Calu3 (cell line): ENCODE measurements at regions not wholly inside any gene's neighbourhood (a gene's known extent, or its start where the extent isn't known, plus 50 kb on each side); places are given as distances from the start of the nearest gene placed in this dataset.
A peak's percentile ranks its signal among the peaks of the same experiment; 100 is the strongest.

Source experiments
- BruUV-seq: library from RNA; stranded (reverse); fragments of 400-500 nt; replicated peaks from 2 replicates; lab custom pipeline; 2021; lab: Mats Ljungman, UMichigan
- CTCF ChIA-PET: fragments of 300-600 bp; sonication (Branson Sonifier 250); formaldehyde crosslinking; loops from one replicate; lab custom pipeline; 2022; ENCODE audit warnings: antibody characterized with exemption; lab: Charles Lee
- DNase-seq: peaks from one replicate; pipeline ENCODE4 v3.0.0; 2022
- H3K27ac Mint-ChIP-seq: one replicate; pipeline ENCODE4 v1.8.0; 2022; ENCODE audit warnings: mixed read lengths; ENCODE audit not compliant: unreplicated experiment
- H3K27me3 Mint-ChIP-seq: one replicate; pipeline ENCODE4 v1.8.0; 2022; ENCODE audit warnings: mixed read lengths; ENCODE audit not compliant: unreplicated experiment
- H3K36me3 Mint-ChIP-seq: one replicate; pipeline ENCODE4 v1.8.0; 2022; ENCODE audit warnings: mild to moderate bottlenecking, moderate library complexity, mixed read lengths; ENCODE audit not compliant: insufficient read depth, unreplicated experiment
- H3K4me1 Mint-ChIP-seq: one replicate; pipeline ENCODE4 v1.8.0; 2022; ENCODE audit warnings: mild to moderate bottlenecking, low read depth, mixed read lengths; ENCODE audit not compliant: unreplicated experiment
- H3K4me3 Mint-ChIP-seq: one replicate; pipeline ENCODE4 v1.8.0; 2022; ENCODE audit warnings: mild to moderate bottlenecking, low read depth, moderate library complexity, mixed read lengths; ENCODE audit not compliant: unreplicated experiment
- H3K9me3 Mint-ChIP-seq: one replicate; pipeline ENCODE4 v1.8.0; 2022; ENCODE audit warnings: low read depth, mixed read lengths; ENCODE audit not compliant: unreplicated experiment
- CTCF ChIP-seq: fragments of 200-600 bp; IDR thresholded peaks from one replicate; pipeline ENCODE4 v1.8.0; 2022; ENCODE audit warnings: antibody characterized with exemption; ENCODE audit not compliant: unreplicated experiment
- intact Hi-C: fragments of 100-400 bp; cut with micrococcal nuclease; formaldehyde crosslinking; loops from one replicate; pipeline ENCODE4 v1.10.0; 2022; ENCODE audit not compliant: unreplicated experiment

- no peaks in the 10 kb centered on the region for H3K27me3 Mint-ChIP-seq
- no peaks in the 10 kb centered on the region for H3K9me3 Mint-ChIP-seq
- no peak overlapping the region for H3K4me3 Mint-ChIP-seq
- CTCF ChIA-PET: interaction anchor here (2.5 kb wide), 1 partner anchor 60 kb away, joined by 6 read pairs; no protein-coding TSS in a partner anchor
- peaks cover 36% of the 10 kb centered on the region for H3K4me1 Mint-ChIP-seq
- no peak for TF ChIP-seq CTCF
- peak overlapping the region; percentile 41 for H3K27ac Mint-ChIP-seq
- BruUV-seq: no TSS peak
- no peaks in the 10 kb centered on the region for H3K36me3 Mint-ChIP-seq
- DNase-seq: peak; percentile 70
- intact Hi-C loops: no loop called here
These were observed 164.3 kb upstream of the IL12A start for GRCh38 chr3:159824333-159824732.

- CTCF ChIA-PET: interaction anchor here (0.6 to 2.5 kb wide), 4 partner anchors 59 to 182 kb away, joined by 3 to 6 read pairs (median 4); partner anchors contain the start of gene IL12A
- TF ChIP-seq CTCF: no peak
- peaks cover 36% of the 10 kb centered on the region for H3K4me1 Mint-ChIP-seq
- H3K4me3 Mint-ChIP-seq: no peak overlapping the region
- no TSS peak for BruUV-seq
- no peaks in the 10 kb centered on the region for H3K9me3 Mint-ChIP-seq
- H3K27ac Mint-ChIP-seq: no peak overlapping the region
- intact Hi-C loops: loop anchor here (5.0 kb wide), 1 partner anchor 47 kb away; no protein-coding TSS in a partner anchor
- no peak for DNase-seq
- H3K36me3 Mint-ChIP-seq: no peaks in the 10 kb centered on the region
- no peaks in the 10 kb centered on the region for H3K27me3 Mint-ChIP-seq
These were observed 163.3 kb upstream of the IL12A start for GRCh38 chr3:159825216-159825854.

DNA sequence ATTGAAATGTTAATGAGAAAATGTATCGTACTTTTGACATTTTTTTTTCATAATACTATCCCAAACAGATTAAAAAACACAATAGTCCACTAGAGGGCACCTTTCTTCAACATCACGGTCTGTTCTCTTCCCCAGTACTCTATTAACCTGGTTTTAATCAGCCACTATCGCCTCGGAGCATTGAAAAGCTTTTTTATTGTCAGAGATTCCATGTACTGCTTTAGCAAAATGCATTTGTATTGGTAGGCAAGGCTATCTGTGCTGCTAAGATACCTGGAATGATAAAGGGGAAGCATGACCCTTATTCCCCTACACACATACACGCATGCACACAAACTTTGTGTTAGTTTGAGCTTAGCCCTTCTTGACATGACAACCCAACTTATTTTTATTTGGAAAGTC lies 160.1 kb upstream of the IL12A start:
- CTCF ChIA-PET: interaction anchor here (0.8 to 1.7 kb wide), 6 partner anchors 14 to 178 kb away, joined by 3 to 7 read pairs (median 4); partner anchors contain the start of gene IL12A
- Mint-ChIP-seq H3K9me3 (no peaks in the 10 kb centered on the region), H3K27me3 (no peaks in the 10 kb centered on the region), H3K27ac (no peak overlapping the region), H3K36me3 (no peaks in the 10 kb centered on the region), H3K4me3 (no peak overlapping the region), H3K4me1 (peaks cover 26% of the 10 kb centered on the region)
- intact Hi-C loops: loop anchor here (1.0 to 5.0 kb wide), 2 partner anchors 44 to 175 kb away; no protein-coding TSS in a partner anchor
- DNase-seq: no peak
- BruUV-seq: no TSS peak
- TF ChIP-seq CTCF: peak; percentile 59

- Mint-ChIP-seq H3K27ac (no peak overlapping the region), H3K4me3 (no peak overlapping the region), H3K9me3 (no peaks in the 10 kb centered on the region), H3K36me3 (no peaks in the 10 kb centered on the region), H3K4me1 (peaks cover 21% of the 10 kb centered on the region), H3K27me3 (no peaks in the 10 kb centered on the region)
- TF ChIP-seq CTCF: no peak
- CTCF ChIA-PET: interaction anchor here (0.8 to 1.7 kb wide), 6 partner anchors 14 to 177 kb away, joined by 3 to 7 read pairs (median 4); partner anchors contain the start of gene IL12A
- DNase-seq: no peak
- BruUV-seq: no TSS peak
- intact Hi-C loops: loop anchor here (1.0 to 5.0 kb wide), 2 partner anchors 43 to 177 kb away; no protein-coding TSS in a partner anchor
These were observed 159.6 kb upstream of the IL12A start for GRCh38 chr3:159829056-159829455.
